ENCODE measurements at regions not wholly inside any gene's neighbourhood (a gene's known extent, or its start where the extent isn't known, plus 50 kb on each side); places are given as distances from the start of the nearest gene placed in this dataset.

DNA sequence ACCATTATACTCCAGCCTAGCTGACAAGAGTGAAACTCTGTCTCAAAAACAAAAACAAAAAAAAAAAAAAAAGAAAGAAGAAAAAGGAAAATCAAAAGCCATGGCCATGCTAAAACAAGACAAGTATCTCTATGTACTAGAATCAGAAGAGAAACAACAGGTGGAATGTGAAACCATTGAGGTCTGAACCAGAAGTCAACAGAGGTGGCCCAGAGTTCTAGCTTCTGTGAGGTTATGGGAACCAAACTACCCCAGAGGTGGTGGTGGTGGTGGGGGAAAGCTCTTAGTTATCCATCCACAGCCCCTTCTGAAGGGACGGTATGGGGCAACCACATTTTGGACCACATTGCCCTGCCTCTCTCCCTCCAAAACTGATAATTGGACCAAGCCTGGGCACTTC, 59.5 kb upstream of the ZNF366 start (continued):
- no peak for TF ChIP-seq CCNT2 (IDR thresholded peaks at IDR 0.05; ENCODE audit: borderline replicate concordance, extremely low read depth, insufficient read length, low read depth, low read length)
- TF ChIP-seq TOE1 (IDR thresholded peaks at IDR 0.05; ENCODE audit: borderline replicate concordance): no peak
- no peak for TF ChIP-seq TOE1 (CRISPR knock-in tag; IDR thresholded peaks at IDR 0.05; ENCODE audit: borderline replicate concordance, low read depth)
- TF ChIP-seq NR3C1 (CRISPR knock-in tag; IDR thresholded peaks at IDR 0.05): no peak
- TF ChIP-seq SMARCC2 (IDR thresholded peaks at IDR 0.05; ENCODE audit: low read depth): no peak
- no peak for TF ChIP-seq RB1 (IDR thresholded peaks at IDR 0.05; ENCODE audit: low read depth)
- no peak for TF ChIP-seq DNMT1 (IDR thresholded peaks at IDR 0.05)
- no peak for TF ChIP-seq BMI1 (IDR thresholded peaks at IDR 0.05; ENCODE audit: low read length)
- TF ChIP-seq JUNB (CRISPR knock-in tag; conservative IDR thresholded peaks at IDR 0.05): no peak
- TF ChIP-seq, protein P1, sequence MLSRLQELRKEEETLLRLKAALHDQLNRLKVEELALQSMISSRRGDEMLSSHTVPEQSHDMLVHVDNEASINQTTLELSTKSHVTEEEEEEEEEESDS (CRISPR knock-in tag; IDR thresholded peaks at IDR 0.05): no peak

DNA sequence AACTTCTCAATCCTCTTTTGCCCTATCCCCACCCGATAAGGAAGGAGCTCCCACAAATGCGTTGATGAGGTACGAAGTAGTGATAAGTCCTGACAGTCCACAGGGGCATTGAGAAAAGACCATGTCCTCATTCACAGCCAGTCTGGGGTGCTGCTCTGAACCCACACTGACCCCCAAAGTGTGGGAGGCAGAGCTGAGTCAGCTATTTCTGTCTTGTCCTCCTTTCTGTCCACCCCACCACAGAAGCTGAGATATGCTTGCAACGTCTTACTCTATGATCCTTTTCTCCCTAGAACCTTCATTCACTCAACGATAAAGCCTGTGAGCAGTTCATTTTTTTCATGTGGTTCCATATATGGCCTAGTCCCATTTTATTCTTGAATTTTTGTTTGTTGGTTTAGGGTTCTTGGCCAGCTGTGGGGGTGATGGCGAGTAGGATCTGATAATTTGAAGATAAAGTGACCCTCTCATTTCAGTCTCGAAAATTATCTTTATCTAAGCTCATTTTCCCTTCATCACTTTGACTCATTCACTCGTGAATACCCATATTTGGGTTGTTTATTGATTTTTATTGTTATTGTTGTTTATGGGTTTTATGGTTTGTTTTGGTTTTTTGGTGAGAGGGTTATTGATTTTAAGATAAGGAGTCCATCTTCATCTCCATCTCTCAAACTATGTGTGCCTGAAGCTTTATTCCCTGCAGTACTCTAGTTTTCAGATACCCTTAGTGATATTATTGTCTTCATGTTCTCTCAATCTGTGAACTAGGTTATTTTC, 58.5 kb upstream of the ZNF366 start:
- DNase-seq (ENCODE audit: extremely low read depth in 1 of 4, low spot score in 3 of 4) (peak in 2 of 4 experiments; percentile 31 to 64), ATAC-seq (peak; percentile 49), FAIRE-seq (peak; percentile 70)
- Histone ChIP-seq H3K9ac (ENCODE audit: insufficient read depth in 1 of 2, low read depth in 2 of 2, low read length in 2 of 2) (peak overlapping the region; percentile 35 to 39; a peak in 2 of 4 replicates), H3K4me3 (no peak overlapping the region), H3K4me2 (ENCODE audit: insufficient read depth, low read length) (peak overlapping the region; percentile 65), H3K79me2 (ENCODE audit: control insufficient read depth, insufficient read depth, low read length) (no peaks in the 10 kb centered on the region), H3K27me3 (ENCODE audit: control insufficient read depth in 2 of 2, insufficient read depth in 2 of 2, low read length in 2 of 2) (no peaks in the 10 kb centered on the region), H2AFZ (ENCODE audit: low read depth, low read length) (peak overlapping the region; percentile 84), H3K27ac (ENCODE audit: extremely low read depth, low read depth, low read length) (peak overlapping the region; percentile 49), H3K9me1 (ENCODE audit: control insufficient read depth, insufficient read depth, low read length) (no peaks in the 10 kb centered on the region), H3K36me3 (ENCODE audit: control insufficient read depth, insufficient read depth, low read length) (no peaks in the 10 kb centered on the region), H4K20me1 (replicated peaks; ENCODE audit: control insufficient read depth, insufficient read depth, low read length) (no peaks in the 10 kb centered on the region), H3K9me3 (replicated peaks; ENCODE audit: control insufficient read depth, insufficient read depth, low read depth, low read length) (0 out of 2 replicates have a peak, but pooled peaks cover 6% of the 10 kb centered on the region), H3K4me1 (replicated peaks in 1 of 2; ENCODE audit: control insufficient read depth in 2 of 2, insufficient read depth in 2 of 2, low read length in 2 of 2) (peaks cover 13 to 40% of the 10 kb centered on the region in 2 experiments)
- CTCF ChIA-PET (ENCODE audit: low intra/inter-chr PET ratio): no interaction called here
- no TSS peak for BruUV-seq (replicated peaks)
- intact Hi-C loops (cut with micrococcal nuclease): no loop called here
- 9% methylated on average over 8 of the region's 8 CpGs for WGBS (ENCODE audit: insufficient coverage, low coverage, missing lambda C conversion rate)
- POLR2A ChIA-PET: interaction anchor here (0.7 to 1.6 kb wide), 3 partner anchors 11 to 32 kb away, joined by 3 to 4 read pairs (median 4); no protein-coding TSS in a partner anchor
- in situ Hi-C loops (cut with MboI): no loop called here
- TF ChIP-seq ZNF589 (CRISPR knock-in tag; IDR thresholded peaks at IDR 0.05; ENCODE audit: low read depth) (no peak), ZNF79 (CRISPR knock-in tag; IDR thresholded peaks at IDR 0.05; ENCODE audit: low read depth) (no peak), ZNF408 (CRISPR knock-in tag; IDR thresholded peaks at IDR 0.05; ENCODE audit: low read depth) (no peak), ZNF197 (CRISPR knock-in tag; IDR thresholded peaks at IDR 0.05; ENCODE audit: low read depth) (no peak), ZNF282 (CRISPR knock-in tag; IDR thresholded peaks at IDR 0.05) (no peak), PHB2 (IDR thresholded peaks at IDR 0.05; ENCODE audit: low read depth) (no peak), JUN (IDR thresholded peaks at IDR 0.05; ENCODE audit: borderline replicate concordance, low read depth, low read length) (no peak), JUN (CRISPR knock-in tag; IDR thresholded peaks at IDR 0.05; ENCODE audit: borderline replicate concordance) (no peak), EHMT2 (IDR thresholded peaks at IDR 0.05) (no peak), MYBL2 (IDR thresholded peaks at IDR 0.05; ENCODE audit: low read depth) (no peak), MYBL2 (CRISPR knock-in tag; IDR thresholded peaks at IDR 0.05; ENCODE audit: borderline replicate concordance) (no peak), RBM15 (IDR thresholded peaks at IDR 0.05; ENCODE audit: insufficient read depth, low read length) (no peak), KDM2B (CRISPR knock-in tag; IDR thresholded peaks at IDR 0.05) (no peak), FOSL1 (tag; conservative IDR thresholded peaks at IDR 0.05) (peak; percentile 61; the same call in 1 of the 2 replicates), BMI1 (IDR thresholded peaks at IDR 0.05; ENCODE audit: low read length) (no peak)
